ENCODE measurements at regions not wholly inside any gene's neighbourhood (a gene's known extent, or its start where the extent isn't known, plus 50 kb on each side); places are given as distances from the start of the nearest gene placed in this dataset.

DNA sequence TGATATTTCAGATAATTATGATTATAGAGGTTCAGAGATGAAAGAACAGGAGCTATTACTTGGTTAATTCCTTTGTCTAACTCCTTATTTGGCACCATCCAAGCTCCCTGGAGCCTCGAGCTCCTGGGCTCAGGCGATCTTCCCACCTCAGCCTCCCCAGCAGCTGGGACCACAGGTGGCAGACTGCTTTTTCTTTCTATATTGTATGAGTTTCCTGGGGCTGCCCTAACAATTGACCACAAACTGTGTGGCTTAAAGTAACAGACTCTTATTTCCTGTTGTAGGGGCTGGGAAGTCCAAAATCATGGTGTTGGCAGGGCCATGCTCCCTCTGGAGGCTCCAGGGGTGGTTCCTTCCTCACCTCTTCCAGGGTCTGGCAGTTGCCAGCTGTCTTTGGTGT lies 163.3 kb upstream of the ADCY1 start:
- no peak for DNase-seq (ENCODE audit: low read depth)
- no peak overlapping the region for H3K4me3 ChIP-seq (ENCODE audit: low read depth, low read length)
- TF ChIP-seq, protein P1, sequence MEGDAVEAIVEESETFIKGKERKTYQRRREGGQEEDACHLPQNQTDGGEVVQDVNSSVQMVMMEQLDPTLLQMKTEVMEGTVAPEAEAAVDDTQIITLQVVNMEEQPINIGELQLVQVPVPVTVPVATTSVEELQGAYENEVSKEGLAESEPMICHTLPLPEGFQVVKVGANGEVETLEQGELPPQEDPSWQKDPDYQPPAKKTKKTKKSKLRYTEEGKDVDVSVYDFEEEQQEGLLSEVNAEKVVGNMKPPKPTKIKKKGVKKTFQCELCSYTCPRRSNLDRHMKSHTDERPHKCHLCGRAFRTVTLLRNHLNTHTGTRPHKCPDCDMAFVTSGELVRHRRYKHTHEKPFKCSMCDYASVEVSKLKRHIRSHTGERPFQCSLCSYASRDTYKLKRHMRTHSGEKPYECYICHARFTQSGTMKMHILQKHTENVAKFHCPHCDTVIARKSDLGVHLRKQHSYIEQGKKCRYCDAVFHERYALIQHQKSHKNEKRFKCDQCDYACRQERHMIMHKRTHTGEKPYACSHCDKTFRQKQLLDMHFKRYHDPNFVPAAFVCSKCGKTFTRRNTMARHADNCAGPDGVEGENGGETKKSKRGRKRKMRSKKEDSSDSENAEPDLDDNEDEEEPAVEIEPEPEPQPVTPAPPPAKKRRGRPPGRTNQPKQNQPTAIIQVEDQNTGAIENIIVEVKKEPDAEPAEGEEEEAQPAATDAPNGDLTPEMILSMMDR (conservative IDR thresholded peaks at IDR 0.05; ENCODE audit: low read depth, low read length): no peak

DNA sequence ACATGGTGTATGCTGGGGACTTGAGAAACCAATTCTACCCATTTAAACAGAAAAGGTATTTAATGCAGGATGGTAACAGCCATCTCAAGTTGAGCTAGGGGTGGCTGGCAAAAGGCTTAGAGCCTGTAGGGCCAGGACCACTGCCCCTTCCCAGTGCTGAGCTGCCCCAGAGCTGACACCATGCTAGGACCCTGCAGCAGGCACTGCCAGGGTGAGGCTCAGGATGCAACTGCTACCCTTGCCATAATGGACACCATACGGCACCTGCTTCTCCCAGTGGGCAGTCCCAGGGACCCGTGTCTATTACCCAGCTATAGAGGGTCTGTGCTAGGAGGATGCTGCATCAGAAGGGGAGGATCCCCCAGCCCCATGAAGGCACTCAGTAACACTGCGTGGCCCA lies 160.7 kb upstream of the ADCY1 start:
- DNase-seq (ENCODE audit: low read depth): no peak
- no peak overlapping the region for H3K4me3 ChIP-seq (ENCODE audit: low read depth, low read length)
- TF ChIP-seq, protein P1 (conservative IDR thresholded peaks at IDR 0.05; ENCODE audit: low read depth, low read length): no peak

DNA sequence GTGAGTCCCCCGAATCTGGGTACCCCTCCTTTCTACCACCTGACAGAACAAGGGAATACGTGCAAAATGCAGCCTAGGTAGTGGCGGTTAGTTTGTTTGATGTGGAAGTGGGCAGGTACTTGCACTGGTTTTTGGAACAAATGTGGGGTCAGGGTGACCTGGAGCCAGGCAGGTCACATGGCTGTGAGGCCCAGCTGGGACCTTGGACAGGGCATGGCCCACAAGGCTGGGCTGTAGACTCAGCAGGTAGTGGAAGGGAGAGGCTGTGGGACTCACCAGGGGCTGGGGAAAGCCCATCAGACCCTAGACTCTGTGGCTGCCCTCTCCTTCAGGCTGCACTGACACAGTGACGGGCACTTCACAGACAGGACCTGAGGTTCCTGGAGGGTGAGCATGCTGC lies 159.9 kb upstream of the ADCY1 start:
- TF ChIP-seq, protein P1 (conservative IDR thresholded peaks at IDR 0.05; ENCODE audit: low read depth, low read length): no peak
- DNase-seq (ENCODE audit: low read depth): no peak
- no peak overlapping the region for H3K4me3 ChIP-seq (ENCODE audit: low read depth, low read length)

DNA sequence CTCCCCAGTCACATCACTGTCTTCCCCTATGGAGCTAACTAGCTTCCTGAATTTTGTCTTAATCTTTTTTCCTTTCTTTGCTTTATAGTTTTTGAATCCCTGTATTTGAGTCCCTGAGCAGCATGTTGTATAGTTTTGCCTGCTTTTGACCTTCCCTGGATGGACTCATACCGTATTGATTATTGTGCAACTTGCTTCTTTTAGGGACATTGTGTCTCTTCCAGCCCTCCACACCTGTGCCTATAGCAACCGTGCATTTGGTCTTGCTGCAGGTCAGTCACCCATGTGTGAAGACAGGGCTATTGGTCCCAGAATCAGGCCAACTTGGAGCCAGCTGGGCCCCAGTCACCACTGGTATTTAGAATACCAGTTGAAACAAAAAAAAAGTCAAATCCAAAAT lies 158.9 kb upstream of the ADCY1 start:
- DNase-seq (ENCODE audit: low read depth): no peak
- no peak overlapping the region for H3K4me3 ChIP-seq (ENCODE audit: low read depth, low read length)
- TF ChIP-seq, protein P1 (conservative IDR thresholded peaks at IDR 0.05; ENCODE audit: low read depth, low read length): no peak

DNA sequence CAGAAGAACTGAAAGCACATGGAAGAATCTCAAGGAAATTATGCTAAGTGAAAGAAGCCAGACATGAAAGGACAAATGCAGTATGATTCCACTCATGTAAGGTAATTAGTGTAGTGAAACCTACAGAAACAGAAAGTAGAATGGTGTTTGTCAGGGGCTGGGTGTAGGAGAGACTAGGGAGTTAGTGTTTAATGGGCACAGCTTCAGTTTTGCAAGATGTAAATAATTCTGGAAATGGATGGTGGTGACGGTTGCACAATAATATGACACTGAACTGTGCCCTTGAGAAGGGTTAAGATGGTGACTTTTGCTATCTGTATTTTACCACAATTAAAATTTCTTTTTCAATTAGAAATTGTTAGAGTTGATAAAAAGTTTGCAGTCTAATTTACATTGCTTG lies 157.3 kb upstream of the ADCY1 start:
- TF ChIP-seq, protein P1 (conservative IDR thresholded peaks at IDR 0.05; ENCODE audit: low read depth, low read length): no peak
- no peak for DNase-seq (ENCODE audit: low read depth)
- H3K4me3 ChIP-seq (ENCODE audit: low read depth, low read length): no peak overlapping the region

DNA sequence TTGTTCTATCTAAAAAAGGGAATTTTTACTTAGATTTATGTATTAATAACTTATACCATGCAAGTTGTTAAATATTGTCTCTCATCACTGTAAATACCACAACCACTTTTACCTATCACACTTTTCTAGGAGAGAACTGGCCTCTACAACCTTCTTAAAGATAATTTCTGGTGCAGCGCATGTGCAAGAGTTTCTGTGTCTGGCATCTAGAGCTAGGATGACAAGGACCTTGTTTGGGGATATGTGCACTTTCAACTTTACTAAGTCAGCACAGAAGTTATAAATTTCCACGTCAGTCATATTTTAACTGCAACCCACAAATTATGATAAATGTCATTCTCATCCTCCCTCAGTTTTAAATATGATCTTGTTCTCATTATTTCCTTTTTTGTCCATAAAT lies 156.9 kb upstream of the ADCY1 start:
- no peak overlapping the region for H3K4me3 ChIP-seq (ENCODE audit: low read depth, low read length)
- TF ChIP-seq, protein P1 (conservative IDR thresholded peaks at IDR 0.05; ENCODE audit: low read depth, low read length): no peak
- DNase-seq (ENCODE audit: low read depth): no peak

DNA sequence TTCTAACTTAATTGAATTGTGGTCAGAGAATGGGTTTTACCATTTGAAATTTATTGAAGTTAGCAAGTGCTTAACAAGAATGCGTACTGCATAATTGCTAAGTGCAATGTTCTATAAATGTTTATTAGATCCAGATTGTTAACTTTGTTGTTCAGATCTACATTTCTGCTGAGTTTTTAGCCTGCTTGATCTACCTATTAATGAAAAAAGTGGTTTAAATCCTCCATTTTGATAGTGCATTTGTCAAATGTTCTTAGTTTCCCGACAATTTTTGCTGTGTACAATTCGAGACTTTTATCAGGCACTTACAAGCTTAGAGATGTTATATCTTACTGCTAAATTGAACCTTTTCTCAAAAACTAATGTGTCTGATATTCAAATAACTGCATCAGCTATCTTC lies 156.4 kb upstream of the ADCY1 start:
- no peak overlapping the region for H3K4me3 ChIP-seq (ENCODE audit: low read depth, low read length)
- TF ChIP-seq, protein P1 (conservative IDR thresholded peaks at IDR 0.05; ENCODE audit: low read depth, low read length): no peak
- DNase-seq (ENCODE audit: low read depth): no peak
